Keratinocyte (primary cell): ENCODE measurements at regions not wholly inside any gene's neighbourhood (a gene's known extent, or its start where the extent isn't known, plus 50 kb on each side); places are given as distances from the start of the nearest gene placed in this dataset.

Experiments
- DNase-seq: peaks from one replicate; pipeline ENCODE4 v3.0.0-alpha.2; 2011; ENCODE audit warnings: low read depth, missing footprints, low spot score
- FAIRE-seq: peaks from 2 replicates; lab custom pipeline; 2011; peaks lifted over from hg19 to GRCh38; lab: Jason Lieb, UNC
- H2AFZ ChIP-seq: 2 replicates; pipeline ENCODE4 v1.6.0; 2012; ENCODE audit warnings: low read length, control low read depth, inconsistent platforms; ENCODE audit not compliant: control insufficient read depth
- H3K27ac ChIP-seq: 2 replicates; pipeline ENCODE4 v1.5.1; 2011; ENCODE audit warnings: low read length; ENCODE audit not compliant: control insufficient read depth, insufficient read depth
- H3K27me3 ChIP-seq: 3 replicates; pipeline ENCODE4 v1.6.0; 2011; ENCODE audit warnings: low read length; ENCODE audit not compliant: control insufficient read depth, insufficient read depth; ENCODE audit errors: extremely low read depth
- H3K36me3 ChIP-seq, 2 experiments: 2 replicates in 1 of 2; 3 replicates in 1 of 2; pipeline ENCODE4 v1.5.1; 2011; ENCODE audit warnings: low read length in 2 of 2, mild to moderate bottlenecking in 1 of 2; ENCODE audit not compliant: control insufficient read depth in 2 of 2, insufficient read depth in 2 of 2; ENCODE audit errors: extremely low read depth in 1 of 2
- H3K4me1 ChIP-seq: 3 replicates; pipeline ENCODE4 v1.5.1; 2011; ENCODE audit warnings: low read length; ENCODE audit not compliant: control insufficient read depth, insufficient read depth; ENCODE audit errors: extremely low read depth
- H3K4me2 ChIP-seq: 3 replicates; pipeline ENCODE4 v1.6.0; 2011; ENCODE audit warnings: low read depth, low read length; ENCODE audit not compliant: control insufficient read depth, insufficient read depth; ENCODE audit errors: extremely low read depth
- H3K4me3 ChIP-seq, 3 experiments: fragments of 200-600 bp in 1 of 3; sonication (generic) in 1 of 3; 2 replicates in 2 of 3; 3 replicates in 1 of 3; pipeline ENCODE4 v1.5.1; 2011 to 2016; ENCODE audit warnings: low read length in 3 of 3, mild to moderate bottlenecking in 3 of 3, control low read depth in 2 of 3, inconsistent platforms in 1 of 3, low read depth in 1 of 3, mixed read lengths in 1 of 3, mixed run types in 1 of 3, moderate library complexity in 1 of 3; ENCODE audit not compliant: control insufficient read depth in 2 of 3, insufficient read depth in 2 of 3; ENCODE audit errors: extremely low read depth in 1 of 3
- H3K79me2 ChIP-seq: 2 replicates; pipeline ENCODE4 v1.6.0; 2012; ENCODE audit warnings: low read length; ENCODE audit not compliant: control insufficient read depth, insufficient read depth
- H3K9ac ChIP-seq: 3 replicates; pipeline ENCODE4 v1.6.0; 2011; ENCODE audit warnings: low read length; ENCODE audit not compliant: control insufficient read depth, insufficient read depth; ENCODE audit errors: extremely low read depth
- H3K9me1 ChIP-seq: 3 replicates; pipeline ENCODE4 v1.6.0; 2011; ENCODE audit warnings: low read length; ENCODE audit not compliant: control insufficient read depth, insufficient read depth; ENCODE audit errors: extremely low read depth
- H3K9me3 ChIP-seq: 2 replicates; pipeline ENCODE4 v1.5.1; 2012; ENCODE audit warnings: low read depth, low read length; ENCODE audit not compliant: control insufficient read depth
- H4K20me1 ChIP-seq: 3 replicates; pipeline ENCODE4 v1.6.0; 2011; ENCODE audit warnings: low read length; ENCODE audit not compliant: control insufficient read depth, insufficient read depth; ENCODE audit errors: extremely low read depth
- CTCF ChIP-seq, 3 experiments: IDR thresholded peaks in 1 of 3; conservative IDR thresholded peaks in 1 of 3; optimal IDR thresholded peaks in 1 of 3; 2 replicates in 2 of 3; 3 replicates in 1 of 3; pipeline versions ENCODE3 to v1.5.1; 2011; ENCODE audit warnings: low read length in 3 of 3, mild to moderate bottlenecking in 3 of 3, moderate library complexity in 2 of 3, control low read depth in 1 of 3, inconsistent platforms in 1 of 3; ENCODE audit not compliant: insufficient read depth in 2 of 3; ENCODE audit errors: extremely low read depth in 1 of 3
- EZH2 ChIP-seq: IDR thresholded peaks from one replicate; pipeline ENCODE4 v1.6.1; 2012; ENCODE audit warnings: inconsistent platforms, mild to moderate bottlenecking, low read length, moderate library complexity
- dilution Hi-C: fragments of 300-500 bp; cut with MboI; formaldehyde crosslinking; loops from one replicate; pipeline ENCODE4 v1.7.0; 2020; ENCODE audit warnings: low sequenced_read_pairs; ENCODE audit not compliant: extremely low pct_ligation_motif_present

- no peaks in the 10 kb centered on the region for H4K20me1 ChIP-seq
- no peaks in the 10 kb centered on the region for H3K36me3 ChIP-seq
- H3K4me1 ChIP-seq = no peaks in the 10 kb centered on the region
- no peaks in the 10 kb centered on the region for H3K9me3 ChIP-seq
- H3K79me2 ChIP-seq = no peaks in the 10 kb centered on the region
- no peaks in the 10 kb centered on the region for H3K9me1 ChIP-seq
- peaks cover 10% of the 10 kb centered on the region for H3K27me3 ChIP-seq
- H3K4me2 ChIP-seq = no peak overlapping the region
- H3K9ac ChIP-seq = no peak overlapping the region
- FAIRE-seq = no peak
- no peak overlapping the region for H2AFZ ChIP-seq
- DNase-seq = no peak
- dilution Hi-C loops = no loop called here
- H3K27ac ChIP-seq = no peak overlapping the region
- TF ChIP-seq CTCF (optimal IDR thresholded peaks at IDR 0.05 in 1 of 3, IDR thresholded peaks at IDR 0.05 in 1 of 3, conservative IDR thresholded peaks at IDR 0.05 in 1 of 3; ENCODE audit: extremely low read depth in 1 of 3, insufficient read depth in 2 of 3, low read length in 3 of 3) (no peak), EZH2 (no peak)
- H3K4me3 ChIP-seq = no peak overlapping the region
Observed at GRCh38 chr11:119975561-119976152, 162.3 kb downstream of the TRIM29 start.

GRCh38 chr11:119974467-119974866 is 163.4 kb downstream of the TRIM29 start:
- DNase-seq (no peak), FAIRE-seq (no peak)
- no peak overlapping the region for H3K4me2 ChIP-seq
- no peaks in the 10 kb centered on the region for H3K4me1 ChIP-seq
- H4K20me1 ChIP-seq = no peaks in the 10 kb centered on the region
- H3K36me3 ChIP-seq = no peaks in the 10 kb centered on the region
- no peak overlapping the region for H3K4me3 ChIP-seq
- no peak overlapping the region for H3K27ac ChIP-seq
- H2AFZ ChIP-seq = no peak overlapping the region
- no peaks in the 10 kb centered on the region for H3K9me3 ChIP-seq
- H3K9me1 ChIP-seq = no peaks in the 10 kb centered on the region
- no peaks in the 10 kb centered on the region for H3K79me2 ChIP-seq
- dilution Hi-C loops = no loop called here
- no peak overlapping the region for H3K9ac ChIP-seq
- H3K27me3 ChIP-seq = peaks cover 8% of the 10 kb centered on the region
- no peak for TF ChIP-seq CTCF (optimal IDR thresholded peaks at IDR 0.05 in 1 of 3, IDR thresholded peaks at IDR 0.05 in 1 of 3, conservative IDR thresholded peaks at IDR 0.05 in 1 of 3; ENCODE audit: extremely low read depth in 1 of 3, insufficient read depth in 2 of 3, low read length in 3 of 3)
- TF ChIP-seq EZH2 = no peak
